ENCODE measurements at regions not wholly inside any gene's neighbourhood (a gene's known extent, or its start where the extent isn't known, plus 50 kb on each side); places are given as distances from the start of the nearest gene placed in this dataset.

DNA sequence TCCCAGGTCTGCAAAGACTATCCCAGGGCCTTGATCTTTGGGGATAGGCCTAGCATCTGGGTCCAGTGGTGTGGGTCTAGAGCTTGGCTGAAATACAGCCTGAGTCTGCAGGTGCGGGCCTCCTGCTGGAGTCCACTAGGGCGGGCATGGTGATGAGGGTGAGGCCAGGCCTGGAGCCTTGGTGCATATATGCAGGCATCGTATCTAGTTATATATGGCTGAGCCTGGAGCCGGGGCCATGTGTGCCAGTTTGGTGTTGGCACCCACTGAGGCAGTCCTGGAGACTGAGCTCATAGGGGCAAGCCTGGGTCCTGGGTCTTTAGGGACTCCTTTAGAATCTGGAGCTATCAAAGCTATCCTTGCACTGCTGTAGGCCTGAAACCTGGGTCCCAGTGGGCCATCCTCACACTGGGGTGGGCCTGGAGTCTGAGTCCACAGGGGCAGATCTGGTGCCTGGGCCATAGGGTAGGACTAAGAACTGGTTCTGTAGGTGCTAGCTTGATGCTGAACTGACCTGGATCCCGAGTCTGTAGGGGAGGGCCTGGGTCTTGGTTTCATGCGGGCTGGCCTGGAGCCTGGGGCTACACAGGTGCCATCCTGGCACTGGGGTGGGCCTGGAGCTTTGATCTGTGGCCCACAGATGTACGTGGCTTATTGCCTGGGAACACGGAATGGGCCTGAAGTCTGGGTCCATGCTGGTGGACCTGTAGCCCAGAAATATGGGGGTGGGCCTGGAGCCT lies 346.5 kb upstream of the MEF2C start:
- no peaks in the 10 kb centered on the region for H3K27me3 ChIP-seq (ENCODE audit: low read depth)
- H3K36me3 ChIP-seq, result no peaks in the 10 kb centered on the region
- DNase-seq, result no peak
- no peaks in the 10 kb centered on the region for H3K4me1 ChIP-seq
- H3K4me3 ChIP-seq, result no peak overlapping the region
- TF ChIP-seq, protein P1, sequence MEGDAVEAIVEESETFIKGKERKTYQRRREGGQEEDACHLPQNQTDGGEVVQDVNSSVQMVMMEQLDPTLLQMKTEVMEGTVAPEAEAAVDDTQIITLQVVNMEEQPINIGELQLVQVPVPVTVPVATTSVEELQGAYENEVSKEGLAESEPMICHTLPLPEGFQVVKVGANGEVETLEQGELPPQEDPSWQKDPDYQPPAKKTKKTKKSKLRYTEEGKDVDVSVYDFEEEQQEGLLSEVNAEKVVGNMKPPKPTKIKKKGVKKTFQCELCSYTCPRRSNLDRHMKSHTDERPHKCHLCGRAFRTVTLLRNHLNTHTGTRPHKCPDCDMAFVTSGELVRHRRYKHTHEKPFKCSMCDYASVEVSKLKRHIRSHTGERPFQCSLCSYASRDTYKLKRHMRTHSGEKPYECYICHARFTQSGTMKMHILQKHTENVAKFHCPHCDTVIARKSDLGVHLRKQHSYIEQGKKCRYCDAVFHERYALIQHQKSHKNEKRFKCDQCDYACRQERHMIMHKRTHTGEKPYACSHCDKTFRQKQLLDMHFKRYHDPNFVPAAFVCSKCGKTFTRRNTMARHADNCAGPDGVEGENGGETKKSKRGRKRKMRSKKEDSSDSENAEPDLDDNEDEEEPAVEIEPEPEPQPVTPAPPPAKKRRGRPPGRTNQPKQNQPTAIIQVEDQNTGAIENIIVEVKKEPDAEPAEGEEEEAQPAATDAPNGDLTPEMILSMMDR (IDR thresholded peaks at IDR 0.05; ENCODE audit: borderline replicate concordance), result no peak
- intact Hi-C loops (cut with micrococcal nuclease), result no loop called here
- H3K9me3 ChIP-seq (replicated peaks), result peaks cover 20% of the 10 kb centered on the region
- H3K27ac ChIP-seq (replicated peaks), result no peak overlapping the region

DNA sequence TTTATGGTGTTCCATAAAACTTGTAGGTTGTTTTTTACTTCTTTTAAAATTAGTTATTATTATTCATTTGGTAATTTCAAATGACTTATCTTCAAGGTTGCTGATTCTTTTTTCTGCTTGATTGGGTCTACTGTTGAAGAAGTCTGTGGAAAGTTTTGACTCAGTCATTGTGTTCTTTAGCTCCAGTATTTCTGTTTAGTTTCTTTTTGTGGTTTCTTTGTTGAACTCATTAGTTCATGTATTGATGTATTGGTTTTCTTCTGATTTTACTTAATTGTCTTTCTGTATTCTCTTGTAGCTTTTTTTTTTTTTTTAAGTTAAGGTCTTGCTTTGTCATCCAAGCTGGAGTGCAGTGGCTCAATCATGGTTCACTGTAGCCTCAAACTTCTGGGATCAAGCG lies 345.4 kb upstream of the MEF2C start:
- no peak overlapping the region for H3K27ac ChIP-seq (replicated peaks)
- intact Hi-C loops (cut with micrococcal nuclease), result no loop called here
- no peaks in the 10 kb centered on the region for H3K36me3 ChIP-seq
- H3K27me3 ChIP-seq (ENCODE audit: low read depth), result no peaks in the 10 kb centered on the region
- no peaks in the 10 kb centered on the region for H3K4me1 ChIP-seq
- H3K4me3 ChIP-seq, result no peak overlapping the region
- no peak for DNase-seq
- TF ChIP-seq, protein P1 (IDR thresholded peaks at IDR 0.05; ENCODE audit: borderline replicate concordance), result no peak
- peaks cover 20% of the 10 kb centered on the region for H3K9me3 ChIP-seq (replicated peaks)

DNA sequence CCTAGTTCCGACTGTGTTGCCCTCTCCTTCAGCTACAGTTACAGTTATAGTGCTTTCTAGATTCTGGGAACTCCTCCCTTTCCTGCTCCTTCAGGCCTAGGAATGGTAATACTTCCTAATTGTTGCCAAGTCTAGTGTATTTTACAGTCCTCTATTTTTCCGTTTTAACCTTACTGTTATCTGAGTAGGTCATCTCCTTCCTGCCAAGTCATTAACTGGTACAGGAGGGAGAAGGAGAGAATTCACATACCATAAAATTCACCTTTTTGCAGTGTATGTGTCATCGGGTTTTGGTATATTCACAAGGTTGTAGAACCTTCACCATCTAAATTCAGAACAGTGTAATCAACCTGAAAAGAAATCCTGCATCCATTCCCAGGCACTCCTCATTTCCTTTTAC lies 335.4 kb upstream of the MEF2C start:
- Histone ChIP-seq H3K4me1 (no peaks in the 10 kb centered on the region), H3K27me3 (ENCODE audit: low read depth) (no peaks in the 10 kb centered on the region), H3K27ac (replicated peaks) (no peak overlapping the region), H3K9me3 (replicated peaks) (no peaks in the 10 kb centered on the region), H3K36me3 (no peaks in the 10 kb centered on the region), H3K4me3 (no peak overlapping the region)
- DNase-seq, result no peak
- intact Hi-C loops (cut with micrococcal nuclease), result no loop called here
- TF ChIP-seq, protein P1 (IDR thresholded peaks at IDR 0.05; ENCODE audit: borderline replicate concordance), result no peak

DNA sequence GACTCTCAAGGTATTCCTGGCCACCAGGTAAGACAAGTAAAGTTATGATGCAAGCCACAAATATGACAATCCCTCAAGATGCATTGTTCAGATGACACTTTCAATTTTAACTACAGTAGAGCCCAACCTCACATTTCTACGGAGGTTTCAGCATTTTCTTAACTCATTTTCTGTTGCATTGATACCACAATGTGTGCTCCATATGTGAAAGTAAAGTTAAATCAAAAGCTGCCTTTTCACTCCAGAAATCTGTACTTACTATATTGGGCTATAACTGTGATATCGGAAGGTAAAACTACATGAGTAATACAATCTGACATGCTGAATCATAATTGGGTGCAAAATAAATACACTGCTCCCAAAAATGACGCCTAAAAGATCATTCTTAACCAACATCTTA lies 333.6 kb upstream of the MEF2C start:
- Histone ChIP-seq H3K27ac (replicated peaks) (no peak overlapping the region), H3K27me3 (ENCODE audit: low read depth) (no peaks in the 10 kb centered on the region), H3K4me1 (no peaks in the 10 kb centered on the region), H3K36me3 (no peaks in the 10 kb centered on the region), H3K9me3 (replicated peaks) (no peaks in the 10 kb centered on the region), H3K4me3 (no peak overlapping the region)
- DNase-seq, result no peak
- intact Hi-C loops (cut with micrococcal nuclease), result no loop called here
- TF ChIP-seq, protein P1 (IDR thresholded peaks at IDR 0.05; ENCODE audit: borderline replicate concordance), result no peak

DNA sequence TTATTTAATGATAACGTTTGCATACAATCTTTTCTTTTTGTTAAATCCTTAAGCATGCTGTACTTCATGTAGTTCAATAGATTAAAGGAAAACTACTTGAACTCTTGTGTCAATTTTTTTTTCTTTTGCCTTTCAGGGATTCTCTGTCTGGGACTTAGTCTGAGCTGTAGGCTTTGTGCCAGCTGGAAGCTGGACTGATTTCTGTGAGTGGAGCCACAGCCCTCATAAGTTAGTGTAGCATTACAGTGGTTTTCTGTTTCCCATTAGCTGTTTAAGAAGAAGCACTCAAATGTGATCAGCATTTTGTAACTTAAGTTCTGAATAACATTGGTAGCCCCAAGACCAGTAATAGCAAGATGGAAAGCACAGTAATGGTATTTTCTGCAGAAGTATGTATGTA lies 330.6 kb upstream of the MEF2C start:
- Histone ChIP-seq H3K4me3 (no peak overlapping the region), H3K27me3 (ENCODE audit: low read depth) (no peaks in the 10 kb centered on the region), H3K9me3 (replicated peaks) (no peaks in the 10 kb centered on the region), H3K4me1 (no peaks in the 10 kb centered on the region), H3K27ac (replicated peaks) (no peak overlapping the region), H3K36me3 (no peaks in the 10 kb centered on the region)
- peak; percentile 22 for DNase-seq
- intact Hi-C loops (cut with micrococcal nuclease), result no loop called here
- TF ChIP-seq, protein P1 (IDR thresholded peaks at IDR 0.05; ENCODE audit: borderline replicate concordance), result no peak

Data from left ventricle myocardium inferior (tissue), 1 donor.